Kidney (tissue), 13 donors: ENCODE measurements at regions not wholly inside any gene's neighbourhood (a gene's known extent, or its start where the extent isn't known, plus 50 kb on each side); places are given as distances from the start of the nearest gene placed in this dataset.

Experiments
- DNase-seq, 5 donors: peaks; one replicate each; pipeline ENCODE4 v3.0.0-alpha.2; 2013 to 2020
- FAIRE-seq: peaks from 2 replicates; lab custom pipeline; 2012; peaks lifted over from hg19 to GRCh38; lab: Jason Lieb, UNC
- H3K27ac ChIP-seq, 2 donors: one replicate each; pipeline ENCODE4 v1.7.0; 2013; ENCODE audit warnings: low read depth in 2 of 2, low read length in 2 of 2, inconsistent platforms in 1 of 2
- H3K27me3 ChIP-seq: one replicate; pipeline ENCODE4 v1.7.1; 2013; ENCODE audit warnings: low read length, inconsistent platforms; ENCODE audit not compliant: control insufficient read depth, insufficient read depth
- H3K36me3 ChIP-seq, 3 donors: one replicate each; pipeline versions ENCODE4 v1.7.0 to v1.7.1; 2013; ENCODE audit warnings: low read length in 3 of 3, control low read depth in 1 of 3, inconsistent platforms in 1 of 3; ENCODE audit not compliant: insufficient read depth in 3 of 3, control insufficient read depth in 2 of 3
- H3K4me1 ChIP-seq, 3 donors: one replicate each; pipeline versions ENCODE4 v1.7.0 to v1.7.1; 2013; ENCODE audit warnings: low read length in 3 of 3, inconsistent platforms in 1 of 3, low read depth in 1 of 3; ENCODE audit not compliant: control insufficient read depth in 2 of 3, insufficient read depth in 2 of 3
- H3K4me3 ChIP-seq, 3 donors: one replicate each; pipeline versions ENCODE4 v1.7.0 to v1.8.1; 2013; ENCODE audit warnings: low read length in 3 of 3, control low read depth in 1 of 3, inconsistent platforms in 1 of 3
- H3K9ac ChIP-seq, 3 donors: one replicate each; pipeline versions ENCODE4 v1.7.0 to v1.7.1; 2013; ENCODE audit warnings: low read length in 3 of 3, control low read depth in 1 of 3, inconsistent platforms in 1 of 3
- H3K9me3 ChIP-seq, 3 donors: one replicate each; pipeline versions ENCODE4 v1.7.0 to v1.7.1; 2013; ENCODE audit warnings: low read length in 3 of 3, control low read depth in 1 of 3, inconsistent platforms in 1 of 3; ENCODE audit not compliant: control insufficient read depth in 2 of 3, insufficient read depth in 1 of 3
- intact Hi-C: fragments of 100-400 bp; cut with DNase I; formaldehyde crosslinking; loops from one replicate; pipeline ENCODE4 v1.11.1; 2022
- TF ChIP-seq, protein P1 (sequence below): IDR thresholded peaks from 3 replicates; pipeline ENCODE4 v1.5.1; 2012; ENCODE audit warnings: mild to moderate bottlenecking, moderate library complexity, borderline replicate concordance; ENCODE audit not compliant: insufficient read depth; ENCODE audit errors: extremely low read depth
- donor health status: control.
- donor health status: control.
- donor health status: control.
- donor health status: control.
- donor health status: control.
- donor health status: DM: yes; HTN: yes; CAD: no.
- donor health status: Normal renal cell carcinoma (clear cell type).

DNA sequence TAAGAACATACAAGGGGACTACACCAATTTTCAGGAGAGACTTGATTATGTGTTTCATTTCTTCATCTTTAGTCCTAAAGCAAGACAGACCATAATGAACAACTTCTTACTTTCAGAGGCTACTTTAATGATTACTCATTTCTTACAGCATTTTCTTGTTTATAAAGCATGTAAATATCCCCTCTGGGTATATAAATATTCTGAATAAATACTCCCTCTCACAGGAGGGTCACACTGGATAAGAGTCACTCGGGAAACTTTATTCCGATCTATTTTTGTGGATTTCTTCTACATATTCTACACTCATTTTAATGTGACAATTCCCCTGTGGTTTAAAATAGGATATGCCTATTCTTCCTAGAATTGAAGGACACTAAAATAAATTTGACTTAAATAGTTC, 228.9 kb upstream of the RPS6KA3 start:
- no peaks in the 10 kb centered on the region for H3K4me1 ChIP-seq
- no peak overlapping the region for H3K4me3 ChIP-seq
- H3K36me3 ChIP-seq = no peaks in the 10 kb centered on the region
- H3K27ac ChIP-seq = no peak overlapping the region
- intact Hi-C loops = no loop called here
- FAIRE-seq (peak; percentile 47), DNase-seq (no peak)
- H3K9ac ChIP-seq = no peak overlapping the region
- TF ChIP-seq, protein P1, sequence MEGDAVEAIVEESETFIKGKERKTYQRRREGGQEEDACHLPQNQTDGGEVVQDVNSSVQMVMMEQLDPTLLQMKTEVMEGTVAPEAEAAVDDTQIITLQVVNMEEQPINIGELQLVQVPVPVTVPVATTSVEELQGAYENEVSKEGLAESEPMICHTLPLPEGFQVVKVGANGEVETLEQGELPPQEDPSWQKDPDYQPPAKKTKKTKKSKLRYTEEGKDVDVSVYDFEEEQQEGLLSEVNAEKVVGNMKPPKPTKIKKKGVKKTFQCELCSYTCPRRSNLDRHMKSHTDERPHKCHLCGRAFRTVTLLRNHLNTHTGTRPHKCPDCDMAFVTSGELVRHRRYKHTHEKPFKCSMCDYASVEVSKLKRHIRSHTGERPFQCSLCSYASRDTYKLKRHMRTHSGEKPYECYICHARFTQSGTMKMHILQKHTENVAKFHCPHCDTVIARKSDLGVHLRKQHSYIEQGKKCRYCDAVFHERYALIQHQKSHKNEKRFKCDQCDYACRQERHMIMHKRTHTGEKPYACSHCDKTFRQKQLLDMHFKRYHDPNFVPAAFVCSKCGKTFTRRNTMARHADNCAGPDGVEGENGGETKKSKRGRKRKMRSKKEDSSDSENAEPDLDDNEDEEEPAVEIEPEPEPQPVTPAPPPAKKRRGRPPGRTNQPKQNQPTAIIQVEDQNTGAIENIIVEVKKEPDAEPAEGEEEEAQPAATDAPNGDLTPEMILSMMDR = no peak
- H3K27me3 ChIP-seq = peaks cover 5% of the 10 kb centered on the region
- H3K9me3 ChIP-seq = no peaks in the 10 kb centered on the region

DNA sequence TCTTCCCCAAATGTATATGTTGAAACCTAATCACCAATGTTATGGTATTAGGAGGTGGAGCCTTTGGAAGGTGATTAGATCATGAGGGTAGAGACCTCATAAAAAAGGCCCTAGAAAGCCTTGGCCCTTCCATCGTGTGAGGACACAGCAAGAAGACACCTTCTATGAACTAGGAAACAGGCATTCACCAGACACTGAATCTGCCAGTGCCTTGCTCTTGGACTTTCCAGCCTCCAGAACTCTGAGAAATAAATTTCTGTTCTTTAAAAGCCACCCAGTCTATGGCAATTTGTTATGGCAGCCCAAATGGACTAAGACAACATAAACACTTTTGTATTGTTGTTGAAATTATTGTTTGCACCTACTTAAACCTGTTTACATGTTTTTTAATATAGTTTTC, 221.8 kb upstream of the RPS6KA3 start:
- Histone ChIP-seq H3K9ac (no peak overlapping the region), H3K4me3 (no peak overlapping the region), H3K36me3 (no peaks in the 10 kb centered on the region), H3K27ac (no peak overlapping the region), H3K4me1 (no peaks in the 10 kb centered on the region), H3K9me3 (no peaks in the 10 kb centered on the region), H3K27me3 (no peaks in the 10 kb centered on the region)
- intact Hi-C loops = no loop called here
- TF ChIP-seq, protein P1 = no peak
- FAIRE-seq (no peak), DNase-seq (no peak)

DNA sequence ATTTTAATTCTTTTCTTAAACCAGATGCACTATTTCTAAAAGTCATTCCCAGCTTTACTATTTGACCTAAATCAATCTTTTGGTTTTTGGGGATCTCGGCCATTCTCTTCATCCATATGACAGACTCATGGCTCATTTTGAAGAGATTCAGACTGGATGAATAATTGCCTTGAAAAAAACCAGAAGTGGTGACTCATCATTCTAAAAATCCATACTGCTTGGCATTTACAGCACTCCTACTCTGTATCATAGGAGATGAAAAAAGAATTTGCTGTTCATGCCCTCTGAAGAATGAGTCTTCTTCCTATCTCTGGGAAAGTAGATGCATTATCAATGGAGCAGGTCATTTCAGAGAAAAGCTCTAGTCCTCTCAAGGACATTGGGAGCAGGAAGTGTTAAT, 220.5 kb upstream of the RPS6KA3 start:
- Histone ChIP-seq H3K4me1 (no peaks in the 10 kb centered on the region), H3K9me3 (no peaks in the 10 kb centered on the region), H3K27ac (no peak overlapping the region), H3K9ac (no peak overlapping the region), H3K4me3 (no peak overlapping the region), H3K27me3 (no peaks in the 10 kb centered on the region), H3K36me3 (no peaks in the 10 kb centered on the region)
- FAIRE-seq (no peak), DNase-seq (no peak)
- TF ChIP-seq, protein P1 = no peak
- intact Hi-C loops = no loop called here

DNA sequence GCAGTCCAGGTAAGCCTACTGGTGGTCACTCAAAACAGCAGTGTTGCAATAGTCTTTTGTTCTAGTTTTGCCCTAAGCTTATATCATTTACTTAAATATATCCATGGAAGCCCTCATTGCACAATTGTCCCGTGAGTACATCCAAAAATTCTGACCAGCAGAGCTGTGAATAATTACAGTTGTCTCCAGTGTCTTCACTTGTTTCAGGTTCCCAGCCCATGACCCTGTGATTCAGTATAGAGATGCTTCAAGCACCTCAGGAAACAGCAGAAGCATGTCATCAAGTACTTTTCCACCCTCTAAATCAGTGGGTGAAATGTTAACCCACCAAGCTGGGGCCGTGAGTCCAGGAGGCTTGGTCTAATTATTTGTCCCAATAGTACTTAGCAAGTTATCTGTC, 214.9 kb upstream of the RPS6KA3 start:
- Histone ChIP-seq H3K9ac (no peak overlapping the region), H3K27ac (no peak overlapping the region), H3K9me3 (no peaks in the 10 kb centered on the region), H3K4me1 (no peaks in the 10 kb centered on the region), H3K36me3 (no peaks in the 10 kb centered on the region), H3K27me3 (no peaks in the 10 kb centered on the region), H3K4me3 (no peak overlapping the region)
- DNase-seq = no peak
- TF ChIP-seq, protein P1 = no peak
- FAIRE-seq = no peak
- intact Hi-C loops = no loop called here
